Gastroesophageal sphincter (tissue), 4 donors: ENCODE measurements at regions not wholly inside any gene's neighbourhood (a gene's known extent, or its start where the extent isn't known, plus 50 kb on each side); places are given as distances from the start of the nearest gene placed in this dataset.

ENCODE experiments used
- ATAC-seq: fragments of 150-250 bp; one replicate; pipeline ENCODE4 v1.9.1; 2016; ENCODE audit warnings: mild to moderate bottlenecking, moderate library complexity
- H3K27ac ChIP-seq, 4 donors: fragments of 200-600 bp; sonication (generic) in 3 of 4; 1 replicate in 3 of 4; 2 replicates in 1 of 4; pipeline ENCODE4 v1.5.1; 2016 to 2019
- H3K27me3 ChIP-seq: fragments of 200-600 bp; sonication (generic); one replicate; pipeline ENCODE4 v1.5.1; 2019
- H3K36me3 ChIP-seq, 2 donors: fragments of 200-600 bp; sonication (generic); one replicate each; pipeline ENCODE4 v1.5.1; 2019; ENCODE audit warnings: control low read depth in 1 of 2
- H3K4me1 ChIP-seq, 3 donors: fragments of 200-600 bp; sonication (generic); 1 replicate in 2 of 3; 2 replicates in 1 of 3; pipeline ENCODE4 v1.5.1; 2016 to 2019; ENCODE audit warnings: control low read depth in 2 of 3
- H3K4me3 ChIP-seq, 2 donors: fragments of 200-600 bp; sonication (generic); one replicate each; pipeline ENCODE4 v1.5.1; 2019; ENCODE audit warnings: mild to moderate bottlenecking in 1 of 2, moderate library complexity in 1 of 2
- H3K9me3 ChIP-seq, 3 donors: fragments of 200-600 bp; sonication (generic); one replicate each; pipeline ENCODE4 v1.5.1; 2017 to 2019; ENCODE audit warnings: control low read depth in 2 of 3
- EP300 ChIP-seq: sonication (generic); formaldehyde crosslinking; IDR thresholded peaks from one replicate; pipeline ENCODE4 v1.6.1; 2017; ENCODE audit warnings: antibody characterized with exemption, mild to moderate bottlenecking
- POLR2A ChIP-seq, 2 donors: fragments of 450-650 bp; IDR thresholded peaks; one replicate each; pipeline ENCODE4 v1.6.1; 2017; ENCODE audit warnings: antibody characterized with exemption in 2 of 2, mild to moderate bottlenecking in 2 of 2, moderate library complexity in 1 of 2
- POLR2AphosphoS5 ChIP-seq: sonication (generic); formaldehyde crosslinking; IDR thresholded peaks from one replicate; pipeline ENCODE4 v1.6.1; 2017; ENCODE audit warnings: antibody characterized with exemption
- WGBS, 2 donors: methylation state at CpG; one replicate each; pipeline ENCODE4 v1.1.5; 2018; ENCODE audit warnings: low coverage in 1 of 2; 5-methylcytosine and 5-hydroxymethylcytosine counted together
- TF ChIP-seq, protein P1 (sequence below), 4 experiments: fragments of 200-600 bp in 2 of 4; fragments of 450-650 bp in 2 of 4; sonication (generic) in 1 of 4; IDR thresholded peaks; one replicate each; pipeline ENCODE4 v1.5.1; 2017 to 2019; ENCODE audit warnings: antibody characterized with exemption in 4 of 4, mild to moderate bottlenecking in 2 of 4, moderate library complexity in 2 of 4

DNA sequence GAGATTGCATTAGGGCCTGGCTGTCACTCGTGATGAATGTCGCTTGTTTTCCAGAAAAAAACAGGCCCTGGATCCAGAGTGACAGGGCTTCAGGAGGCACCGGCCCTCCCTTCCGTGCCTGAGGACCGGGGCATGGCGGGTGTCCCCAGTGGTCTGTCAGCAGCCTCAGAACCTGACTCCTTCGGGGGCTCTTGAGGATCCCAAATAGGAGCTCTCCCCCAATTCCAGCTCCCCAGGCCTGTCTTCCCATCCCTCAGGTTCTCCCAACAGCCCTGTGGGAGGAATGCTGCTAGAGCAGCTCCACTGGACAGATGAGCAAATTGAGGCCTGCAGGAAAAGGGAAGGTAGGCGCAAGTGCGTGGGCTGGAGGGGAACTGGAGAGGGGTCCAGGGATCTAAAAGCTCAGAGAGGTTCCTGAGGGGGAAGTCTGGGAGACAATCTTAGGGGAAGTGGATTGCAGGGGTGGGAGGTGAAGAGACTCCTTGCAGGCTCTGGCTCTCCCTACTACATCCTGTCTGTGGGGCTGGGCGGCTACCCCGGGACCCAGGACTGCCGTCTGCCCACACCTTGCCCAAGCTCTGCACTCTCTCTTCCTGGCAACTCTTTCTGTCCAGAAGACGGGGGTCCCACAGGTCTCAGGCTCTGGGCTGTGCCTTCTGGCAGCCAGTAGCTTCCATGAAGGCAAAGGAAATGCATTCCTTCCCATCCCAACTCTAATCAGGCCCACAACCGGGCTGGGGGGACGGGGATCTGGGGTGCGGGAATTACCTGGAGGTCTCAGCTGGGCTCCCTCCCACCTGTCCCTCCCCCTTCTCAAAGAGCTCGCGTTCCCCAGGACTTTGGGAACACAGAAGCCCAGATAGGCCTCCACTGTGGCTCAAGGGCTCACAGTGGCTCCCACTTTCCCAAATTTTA is 105.7 kb upstream of the CASZ1 start:
- ATAC-seq: no peak
- Histone ChIP-seq H3K27me3 (peaks cover 69% of the 10 kb centered on the region), H3K4me1 (no peaks in the 10 kb centered on the region), H3K36me3 (no peaks in the 10 kb centered on the region), H3K27ac (no peak overlapping the region), H3K4me3 (no peak overlapping the region), H3K9me3 (no peaks in the 10 kb centered on the region)
- TF ChIP-seq POLR2A (IDR thresholded peaks at IDR 0.05): no peak
- TF ChIP-seq EP300: no peak
- TF ChIP-seq, protein P1, sequence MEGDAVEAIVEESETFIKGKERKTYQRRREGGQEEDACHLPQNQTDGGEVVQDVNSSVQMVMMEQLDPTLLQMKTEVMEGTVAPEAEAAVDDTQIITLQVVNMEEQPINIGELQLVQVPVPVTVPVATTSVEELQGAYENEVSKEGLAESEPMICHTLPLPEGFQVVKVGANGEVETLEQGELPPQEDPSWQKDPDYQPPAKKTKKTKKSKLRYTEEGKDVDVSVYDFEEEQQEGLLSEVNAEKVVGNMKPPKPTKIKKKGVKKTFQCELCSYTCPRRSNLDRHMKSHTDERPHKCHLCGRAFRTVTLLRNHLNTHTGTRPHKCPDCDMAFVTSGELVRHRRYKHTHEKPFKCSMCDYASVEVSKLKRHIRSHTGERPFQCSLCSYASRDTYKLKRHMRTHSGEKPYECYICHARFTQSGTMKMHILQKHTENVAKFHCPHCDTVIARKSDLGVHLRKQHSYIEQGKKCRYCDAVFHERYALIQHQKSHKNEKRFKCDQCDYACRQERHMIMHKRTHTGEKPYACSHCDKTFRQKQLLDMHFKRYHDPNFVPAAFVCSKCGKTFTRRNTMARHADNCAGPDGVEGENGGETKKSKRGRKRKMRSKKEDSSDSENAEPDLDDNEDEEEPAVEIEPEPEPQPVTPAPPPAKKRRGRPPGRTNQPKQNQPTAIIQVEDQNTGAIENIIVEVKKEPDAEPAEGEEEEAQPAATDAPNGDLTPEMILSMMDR (IDR thresholded peaks at IDR 0.05): no peak
- no peak for TF ChIP-seq POLR2AphosphoS5
- 100% methylated on average over 2 of the region's 18 CpGs; no CpG with 5 or more reads in 1 of the 2 donors for WGBS, 2 donors

DNA sequence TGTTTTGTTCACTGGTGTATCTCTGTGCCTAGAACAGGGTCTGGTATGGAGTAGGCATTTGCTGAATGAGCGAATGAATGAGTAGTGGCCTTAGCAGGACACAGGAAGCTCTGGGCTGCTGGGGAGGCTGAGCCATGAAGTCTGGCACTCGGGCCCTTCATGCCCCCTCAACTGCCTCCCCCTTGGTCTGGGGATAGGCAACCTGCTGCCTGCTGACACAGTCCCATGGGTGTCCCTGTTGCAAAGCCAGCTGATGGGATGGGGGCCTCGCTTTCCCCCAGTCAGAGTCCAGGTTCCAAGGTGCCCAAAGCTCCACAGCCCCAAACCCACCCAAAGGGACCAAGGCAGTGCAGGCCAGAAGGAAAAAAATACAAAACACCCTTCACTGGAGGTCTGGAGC is 107.0 kb upstream of the CASZ1 start:
- peaks cover 57% of the 10 kb centered on the region for H3K27me3 ChIP-seq
- H3K27ac ChIP-seq: no peak overlapping the region
- no peak for ATAC-seq
- no peaks in the 10 kb centered on the region for H3K36me3 ChIP-seq
- TF ChIP-seq EP300 (no peak), POLR2AphosphoS5 (no peak), POLR2A (IDR thresholded peaks at IDR 0.05) (no peak)
- TF ChIP-seq, protein P1 (IDR thresholded peaks at IDR 0.05): no peak
- no peaks in the 10 kb centered on the region for H3K9me3 ChIP-seq
- H3K4me1 ChIP-seq: no peaks in the 10 kb centered on the region
- WGBS, 2 donors: no CpG with 5 or more reads among the region's 3 CpGs
- no peak overlapping the region for H3K4me3 ChIP-seq

DNA sequence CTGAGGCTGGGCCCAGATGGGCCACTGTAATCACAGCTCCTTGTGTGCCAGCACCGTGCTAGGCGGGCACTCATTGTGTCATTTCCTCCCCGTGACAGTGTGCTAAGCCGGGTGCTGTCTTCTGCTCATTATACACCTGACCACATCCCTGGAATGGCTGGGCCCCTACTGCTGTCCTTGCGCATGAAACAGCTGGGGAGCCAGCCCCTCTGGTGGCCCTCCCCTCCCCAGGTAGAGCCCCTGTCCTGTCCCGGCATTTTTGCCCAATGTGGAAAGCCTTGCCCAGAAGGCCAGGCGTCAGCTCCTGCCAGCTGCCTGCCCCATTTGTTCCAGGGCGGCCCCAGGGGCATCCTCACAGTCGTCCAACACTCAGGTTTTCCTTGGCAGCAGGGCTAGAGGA is 107.4 kb upstream of the CASZ1 start:
- no peaks in the 10 kb centered on the region for H3K4me1 ChIP-seq
- H3K27me3 ChIP-seq: peaks cover 53% of the 10 kb centered on the region
- no peaks in the 10 kb centered on the region for H3K9me3 ChIP-seq
- H3K4me3 ChIP-seq: no peak overlapping the region
- WGBS, 2 donors: 20% methylated on average over 1 of the region's 9 CpGs; no CpG with 5 or more reads in 1 of the 2 donors
- TF ChIP-seq EP300 (no peak), POLR2A (IDR thresholded peaks at IDR 0.05) (no peak), POLR2AphosphoS5 (no peak)
- TF ChIP-seq, protein P1 (IDR thresholded peaks at IDR 0.05): no peak
- ATAC-seq: no peak
- no peaks in the 10 kb centered on the region for H3K36me3 ChIP-seq
- no peak overlapping the region for H3K27ac ChIP-seq

DNA sequence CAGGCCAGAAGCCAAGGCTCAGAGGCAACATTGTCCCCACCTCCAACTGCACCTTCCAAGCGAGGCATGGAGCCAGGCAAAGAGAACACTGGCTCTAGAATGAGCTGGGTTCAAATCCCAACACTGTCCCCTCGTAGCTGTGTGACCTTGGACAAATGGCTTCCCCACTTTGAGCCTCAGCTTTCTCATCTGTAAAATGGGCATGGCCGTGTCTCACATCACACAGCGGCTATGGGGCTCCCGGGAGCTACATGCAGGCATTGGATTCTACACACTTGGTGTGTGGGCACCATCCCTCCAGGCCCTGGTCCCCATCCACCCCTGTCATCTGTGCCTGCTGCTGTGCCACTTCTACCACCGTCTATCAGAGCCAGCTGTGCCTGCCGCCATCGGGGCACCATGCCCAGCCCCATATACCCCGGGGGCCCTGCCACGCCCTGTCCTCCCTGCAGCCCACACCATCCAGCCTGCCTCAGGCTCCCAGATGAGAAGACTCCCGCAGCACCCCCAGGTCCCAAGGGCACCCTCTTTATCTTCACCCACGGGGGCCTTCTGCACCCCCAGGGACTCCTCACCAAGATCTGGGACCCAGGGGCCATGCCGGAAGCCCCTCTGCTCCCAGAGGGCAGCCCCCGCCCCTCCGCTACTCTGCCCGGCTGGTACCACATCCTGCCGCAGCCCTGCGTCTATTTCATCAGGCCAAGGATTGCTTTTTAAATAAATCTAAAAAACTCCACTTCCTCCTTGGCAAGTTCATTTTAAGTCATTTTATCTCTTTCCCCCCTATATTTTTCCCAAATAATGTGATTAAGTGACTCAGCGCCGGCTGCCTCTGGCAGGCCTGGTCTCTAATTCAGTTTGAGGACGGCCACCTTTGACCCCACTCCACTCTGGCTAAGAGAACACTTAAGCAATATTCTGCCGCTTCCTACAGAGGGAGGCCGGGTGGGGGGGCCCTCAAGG is 107.8 kb upstream of the TARDBP start:
- ATAC-seq: no peak
- Histone ChIP-seq H3K36me3 (no peaks in the 10 kb centered on the region), H3K27ac (no peak overlapping the region), H3K4me3 (no peak overlapping the region), H3K9me3 (no peaks in the 10 kb centered on the region), H3K27me3 (peaks cover 52% of the 10 kb centered on the region), H3K4me1 (no peaks in the 10 kb centered on the region)
- WGBS, 2 donors: 68 to 85% methylated on average over 11 to 20 of the region's 23 CpGs
- TF ChIP-seq EP300 (no peak), POLR2AphosphoS5 (no peak), POLR2A (IDR thresholded peaks at IDR 0.05) (no peak)
- TF ChIP-seq, protein P1 (IDR thresholded peaks at IDR 0.05): no peak
